ENCODE measurements at regions not wholly inside any gene's neighbourhood (a gene's known extent, or its start where the extent isn't known, plus 50 kb on each side); places are given as distances from the start of the nearest gene placed in this dataset.

DNA sequence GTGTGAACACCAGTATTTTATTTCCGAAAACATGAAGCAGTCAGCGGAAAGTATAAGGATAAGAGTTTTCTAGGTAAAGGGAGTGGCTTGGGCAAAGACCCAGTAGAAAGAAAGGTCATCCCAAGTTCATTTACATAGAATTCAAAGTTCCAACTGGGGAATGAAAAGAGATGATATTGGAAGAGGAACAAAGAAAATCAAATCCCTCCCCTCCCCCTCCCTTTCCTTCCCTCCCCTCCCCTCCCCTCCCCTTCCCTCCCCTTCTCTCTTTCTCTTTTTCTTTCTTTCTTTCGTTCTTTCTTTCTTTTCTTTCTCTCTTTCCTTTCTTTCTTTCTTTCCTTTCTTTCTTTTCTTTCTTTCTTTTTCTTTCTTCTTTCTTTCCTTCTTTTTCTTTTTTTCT is 675.7 kb upstream of the NRXN1 start:
- Histone ChIP-seq H2AFZ (no peak overlapping the region), H3K36me3 (ENCODE audit: control insufficient read depth, insufficient read depth, low read length) (no peaks in the 10 kb centered on the region), H3K27me3 (ENCODE audit: control insufficient read depth, insufficient read depth, low read length) (no peaks in the 10 kb centered on the region), H3K9ac (no peak overlapping the region), H3K9me3 (ENCODE audit: control insufficient read depth, low read length) (no peaks in the 10 kb centered on the region), H3K4me2 (ENCODE audit: low read length) (no peak overlapping the region), H3K4me3 (ENCODE audit: low read depth, low read length) (no peak overlapping the region), H3K27ac (no peak overlapping the region), H3K4me1 (no peaks in the 10 kb centered on the region), H3K79me2 (no peaks in the 10 kb centered on the region)
- TF ChIP-seq, protein P1, sequence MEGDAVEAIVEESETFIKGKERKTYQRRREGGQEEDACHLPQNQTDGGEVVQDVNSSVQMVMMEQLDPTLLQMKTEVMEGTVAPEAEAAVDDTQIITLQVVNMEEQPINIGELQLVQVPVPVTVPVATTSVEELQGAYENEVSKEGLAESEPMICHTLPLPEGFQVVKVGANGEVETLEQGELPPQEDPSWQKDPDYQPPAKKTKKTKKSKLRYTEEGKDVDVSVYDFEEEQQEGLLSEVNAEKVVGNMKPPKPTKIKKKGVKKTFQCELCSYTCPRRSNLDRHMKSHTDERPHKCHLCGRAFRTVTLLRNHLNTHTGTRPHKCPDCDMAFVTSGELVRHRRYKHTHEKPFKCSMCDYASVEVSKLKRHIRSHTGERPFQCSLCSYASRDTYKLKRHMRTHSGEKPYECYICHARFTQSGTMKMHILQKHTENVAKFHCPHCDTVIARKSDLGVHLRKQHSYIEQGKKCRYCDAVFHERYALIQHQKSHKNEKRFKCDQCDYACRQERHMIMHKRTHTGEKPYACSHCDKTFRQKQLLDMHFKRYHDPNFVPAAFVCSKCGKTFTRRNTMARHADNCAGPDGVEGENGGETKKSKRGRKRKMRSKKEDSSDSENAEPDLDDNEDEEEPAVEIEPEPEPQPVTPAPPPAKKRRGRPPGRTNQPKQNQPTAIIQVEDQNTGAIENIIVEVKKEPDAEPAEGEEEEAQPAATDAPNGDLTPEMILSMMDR (IDR thresholded peaks at IDR 0.05) = no peak

GRCh38 chr2:51706220-51706619 is 674.3 kb upstream of the NRXN1 start:
- H3K4me1 ChIP-seq = no peaks in the 10 kb centered on the region
- no peaks in the 10 kb centered on the region for H3K27me3 ChIP-seq (ENCODE audit: control insufficient read depth, insufficient read depth, low read length)
- no peak overlapping the region for H3K4me2 ChIP-seq (ENCODE audit: low read length)
- no peaks in the 10 kb centered on the region for H3K79me2 ChIP-seq
- H3K27ac ChIP-seq = no peak overlapping the region
- no peak overlapping the region for H3K9ac ChIP-seq
- no peak overlapping the region for H3K4me3 ChIP-seq (ENCODE audit: low read depth, low read length)
- H3K36me3 ChIP-seq (ENCODE audit: control insufficient read depth, insufficient read depth, low read length) = no peaks in the 10 kb centered on the region
- no peak overlapping the region for H2AFZ ChIP-seq
- TF ChIP-seq, protein P1 (IDR thresholded peaks at IDR 0.05) = no peak
- H3K9me3 ChIP-seq (ENCODE audit: control insufficient read depth, low read length) = no peaks in the 10 kb centered on the region

DNA sequence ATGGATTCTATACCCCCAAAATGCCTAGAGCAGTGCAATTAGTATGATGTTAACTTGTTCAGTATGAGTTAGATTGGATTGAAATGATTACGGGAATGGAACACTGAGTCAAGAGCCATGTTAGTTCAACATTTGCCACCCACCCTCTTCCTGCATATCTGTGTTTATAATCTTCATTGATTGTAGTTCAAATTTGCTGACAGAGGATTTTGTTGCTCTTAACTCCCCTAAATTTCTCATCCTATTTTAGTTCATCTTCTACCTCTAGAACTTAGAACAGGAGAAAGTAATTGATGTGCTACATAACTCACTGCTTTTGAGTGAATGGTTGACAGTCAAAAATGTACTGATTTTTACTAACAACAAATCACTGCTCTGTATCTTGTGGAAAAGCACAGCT is 673.5 kb upstream of the NRXN1 start:
- Histone ChIP-seq H3K4me1 (no peaks in the 10 kb centered on the region), H3K79me2 (no peaks in the 10 kb centered on the region), H3K27ac (no peak overlapping the region), H2AFZ (no peak overlapping the region), H3K4me3 (ENCODE audit: low read depth, low read length) (no peak overlapping the region), H3K36me3 (ENCODE audit: control insufficient read depth, insufficient read depth, low read length) (no peaks in the 10 kb centered on the region), H3K9me3 (ENCODE audit: control insufficient read depth, low read length) (no peaks in the 10 kb centered on the region), H3K4me2 (ENCODE audit: low read length) (no peak overlapping the region), H3K9ac (no peak overlapping the region), H3K27me3 (ENCODE audit: control insufficient read depth, insufficient read depth, low read length) (no peaks in the 10 kb centered on the region)
- TF ChIP-seq, protein P1 (IDR thresholded peaks at IDR 0.05) = no peak

- no peak overlapping the region for H3K27ac ChIP-seq
- no peaks in the 10 kb centered on the region for H3K27me3 ChIP-seq (ENCODE audit: control insufficient read depth, insufficient read depth, low read length)
- no peak overlapping the region for H3K9ac ChIP-seq
- H3K4me2 ChIP-seq (ENCODE audit: low read length) = no peak overlapping the region
- H3K36me3 ChIP-seq (ENCODE audit: control insufficient read depth, insufficient read depth, low read length) = no peaks in the 10 kb centered on the region
- no peaks in the 10 kb centered on the region for H3K9me3 ChIP-seq (ENCODE audit: control insufficient read depth, low read length)
- no peak overlapping the region for H2AFZ ChIP-seq
- no peaks in the 10 kb centered on the region for H3K4me1 ChIP-seq
- TF ChIP-seq, protein P1 (IDR thresholded peaks at IDR 0.05) = no peak
- no peaks in the 10 kb centered on the region for H3K79me2 ChIP-seq
- H3K4me3 ChIP-seq (ENCODE audit: low read depth, low read length) = no peak overlapping the region
Observed at GRCh38 chr2:51698021-51698420, 666.1 kb upstream of the NRXN1 start.

GRCh38 chr2:51697095-51697494 is 665.2 kb upstream of the NRXN1 start:
- H3K4me1 ChIP-seq = no peaks in the 10 kb centered on the region
- H3K36me3 ChIP-seq (ENCODE audit: control insufficient read depth, insufficient read depth, low read length) = no peaks in the 10 kb centered on the region
- H3K9me3 ChIP-seq (ENCODE audit: control insufficient read depth, low read length) = no peaks in the 10 kb centered on the region
- TF ChIP-seq, protein P1 (IDR thresholded peaks at IDR 0.05) = no peak
- H3K79me2 ChIP-seq = no peaks in the 10 kb centered on the region
- no peak overlapping the region for H3K4me3 ChIP-seq (ENCODE audit: low read depth, low read length)
- H3K9ac ChIP-seq = no peak overlapping the region
- H3K27me3 ChIP-seq (ENCODE audit: control insufficient read depth, insufficient read depth, low read length) = no peaks in the 10 kb centered on the region
- no peak overlapping the region for H3K4me2 ChIP-seq (ENCODE audit: low read length)
- H3K27ac ChIP-seq = no peak overlapping the region
- no peak overlapping the region for H2AFZ ChIP-seq

All from parathyroid adenoma (tissue), 2 donors.